Neural cell (in vitro differentiated cells): ENCODE measurements at regions not wholly inside any gene's neighbourhood (a gene's known extent, or its start where the extent isn't known, plus 50 kb on each side); places are given as distances from the start of the nearest gene placed in this dataset.

Source experiments
- H2AFZ ChIP-seq: fragments of 200-600, 300-800 bp; sonication (generic), shearing (Covaris generic); 2 replicates; pipeline ENCODE4 v1.6.0; 2014; ENCODE audit warnings: low read depth, mild to moderate bottlenecking, antibody characterized with exemption, low read length, moderate library complexity
- H3F3A ChIP-seq: fragments of 200-600 bp; shearing (Covaris generic); 2 replicates; pipeline ENCODE4 v1.6.1; 2016; ENCODE audit warnings: mild to moderate bottlenecking, moderate library complexity, mixed read lengths, antibody characterized with exemption, low read length; ENCODE audit not compliant: insufficient read depth, poor library complexity, severe bottlenecking
- H3K27ac ChIP-seq: fragments of 200-600, 300-800 bp; sonication (generic), shearing (Covaris generic); 2 replicates; pipeline ENCODE4 v1.5.1; 2014; ENCODE audit warnings: mild to moderate bottlenecking, low read length, moderate library complexity
- H3K27me3 ChIP-seq: fragments of 300-800, 200-600 bp; sonication (generic), shearing (Covaris generic); 2 replicates; pipeline ENCODE4 v1.6.0; 2014; ENCODE audit warnings: mild to moderate bottlenecking, low read depth, low read length, moderate library complexity; ENCODE audit not compliant: insufficient read depth
- H3K36me3 ChIP-seq: fragments of 300-800, 200-600 bp; sonication (generic), shearing (Covaris generic); 2 replicates; pipeline ENCODE4 v1.5.1; 2014; ENCODE audit warnings: mild to moderate bottlenecking, antibody characterized with exemption, low read length, moderate library complexity; ENCODE audit not compliant: insufficient read depth
- H3K4me2 ChIP-seq: fragments of 300-800, 200-600 bp; sonication (generic), shearing (Covaris generic); 2 replicates; pipeline ENCODE4 v1.6.0; 2014; ENCODE audit warnings: mild to moderate bottlenecking, low read length
- H3K4me3 ChIP-seq: fragments of 300-800, 200-600 bp; sonication (generic), shearing (Covaris generic); 2 replicates; pipeline ENCODE4 v1.5.1; 2014; ENCODE audit warnings: mild to moderate bottlenecking, low read length, moderate library complexity
- H3K79me2 ChIP-seq: fragments of 200-600 bp; shearing (Covaris generic); replicated peaks from 2 replicates; pipeline ENCODE4 v1.6.0; 2014; ENCODE audit warnings: mild to moderate bottlenecking, low read length, moderate library complexity; ENCODE audit not compliant: insufficient read depth
- H3K9ac ChIP-seq: fragments of 300-800, 200-600 bp; sonication (generic), shearing (Covaris generic); 2 replicates; pipeline ENCODE4 v1.6.1; 2016; ENCODE audit warnings: mild to moderate bottlenecking, low read length, mixed read lengths
- H3K9me2 ChIP-seq: fragments of 200-600 bp; shearing (Covaris generic); 2 replicates; pipeline ENCODE4 v1.6.1; 2016; ENCODE audit warnings: mild to moderate bottlenecking, low read length, mixed read lengths; ENCODE audit not compliant: insufficient read depth
- H3K9me3 ChIP-seq: fragments of 200-600, 300-800 bp; sonication (generic), shearing (Covaris generic); 2 replicates; pipeline ENCODE4 v1.6.1; 2016; ENCODE audit warnings: mild to moderate bottlenecking, mixed run types, low read length, moderate library complexity, mixed read lengths
- H4K20me1 ChIP-seq: fragments of 200-600 bp; shearing (Covaris generic); 2 replicates; pipeline ENCODE4 v1.6.1; 2016; ENCODE audit warnings: mild to moderate bottlenecking, mixed run types; ENCODE audit not compliant: insufficient read depth
- EP300 ChIP-seq: fragments of 450-650 bp; conservative IDR thresholded peaks from 2 replicates; pipeline ENCODE4 v1.6.1; 2014; ENCODE audit warnings: antibody characterized with exemption, mild to moderate bottlenecking, moderate library complexity; ENCODE audit not compliant: poor library complexity, severe bottlenecking
- EZH2 ChIP-seq: fragments of 200-600, 300-800 bp; shearing (Covaris generic), sonication (generic); IDR thresholded peaks from 2 replicates; pipeline ENCODE4 v1.6.1; 2014; ENCODE audit warnings: antibody characterized with exemption, low read length, borderline replicate concordance, mild to moderate bottlenecking; ENCODE audit not compliant: insufficient read depth, poor library complexity, severe bottlenecking
- MXI1 ChIP-seq: fragments of 450-650 bp; conservative IDR thresholded peaks from 2 replicates; pipeline ENCODE4 v1.6.1; 2014; ENCODE audit warnings: antibody characterized with exemption, mild to moderate bottlenecking; ENCODE audit not compliant: poor library complexity, severe bottlenecking
- POLR2AphosphoS5 ChIP-seq: IDR thresholded peaks from 2 replicates; pipeline ENCODE4 v1.6.1; 2012
- RAD21 ChIP-seq: fragments of 450-650 bp; conservative IDR thresholded peaks from 2 replicates; pipeline ENCODE4 v1.6.1; 2014; ENCODE audit warnings: antibody characterized with exemption, mild to moderate bottlenecking, moderate library complexity
- SMC3 ChIP-seq: fragments of 450-650 bp; conservative IDR thresholded peaks from 2 replicates; pipeline ENCODE4 v1.6.1; 2014; ENCODE audit warnings: antibody characterized with exemption, mild to moderate bottlenecking, moderate library complexity; ENCODE audit not compliant: poor library complexity
- TAF1 ChIP-seq: IDR thresholded peaks from 2 replicates; pipeline ENCODE4 v1.6.1; 2012; ENCODE audit warnings: low read depth
- TF ChIP-seq, protein P1 (sequence below): IDR thresholded peaks from 2 replicates; pipeline ENCODE4 v1.6.1; 2012; ENCODE audit warnings: borderline replicate concordance
- TF ChIP-seq, protein P2 (sequence below): fragments of 450-650 bp; IDR thresholded peaks from 2 replicates; pipeline ENCODE4 v1.5.1; 2014; ENCODE audit warnings: antibody characterized with exemption, mild to moderate bottlenecking, moderate library complexity; ENCODE audit not compliant: poor library complexity, severe bottlenecking

DNA sequence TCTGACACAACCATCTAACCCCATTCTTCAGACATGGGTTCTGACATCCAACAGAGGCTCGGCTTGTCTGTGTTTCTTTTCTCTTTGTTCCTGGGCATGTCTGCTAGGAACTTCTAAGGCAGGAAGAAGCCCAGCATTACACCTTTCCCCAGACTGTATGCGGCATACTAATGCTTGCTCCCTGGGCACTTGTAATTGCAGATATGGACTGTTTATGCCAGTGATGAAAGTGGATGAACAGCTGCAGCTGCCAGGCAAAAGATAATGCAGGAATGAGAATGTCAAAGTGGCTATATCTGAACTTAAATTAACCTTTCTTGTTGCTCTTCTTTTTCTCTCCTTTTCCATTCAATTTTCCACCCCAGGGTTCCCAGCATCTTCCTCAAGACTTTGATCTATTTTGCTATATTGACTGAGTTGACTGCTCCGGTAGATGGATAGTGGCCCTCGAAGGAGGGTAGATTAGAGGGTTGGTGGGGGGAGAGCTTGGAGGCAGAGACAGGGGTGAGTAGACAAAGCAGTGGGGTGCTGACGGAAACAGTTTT, 344.4 kb downstream of the MAN2A1 start:
- Histone ChIP-seq H3K27ac (no peak overlapping the region), H3K9ac (no peak overlapping the region), H3K36me3 (no peaks in the 10 kb centered on the region), H4K20me1 (no peaks in the 10 kb centered on the region), H3K4me3 (no peak overlapping the region), H3K4me2 (no peak overlapping the region), H3K27me3 (no peaks in the 10 kb centered on the region), H2AFZ (no peak overlapping the region), H3K9me3 (no peaks in the 10 kb centered on the region), H3K9me2 (no peaks in the 10 kb centered on the region), H3K79me2 (no peaks in the 10 kb centered on the region), H3F3A (no peaks in the 10 kb centered on the region)
- TF ChIP-seq SMC3 (no peak), TAF1 (no peak), EP300 (no peak), EZH2 (no peak), RAD21 (no peak), POLR2AphosphoS5 (no peak), MXI1 (no peak)
- TF ChIP-seq, protein P1, sequence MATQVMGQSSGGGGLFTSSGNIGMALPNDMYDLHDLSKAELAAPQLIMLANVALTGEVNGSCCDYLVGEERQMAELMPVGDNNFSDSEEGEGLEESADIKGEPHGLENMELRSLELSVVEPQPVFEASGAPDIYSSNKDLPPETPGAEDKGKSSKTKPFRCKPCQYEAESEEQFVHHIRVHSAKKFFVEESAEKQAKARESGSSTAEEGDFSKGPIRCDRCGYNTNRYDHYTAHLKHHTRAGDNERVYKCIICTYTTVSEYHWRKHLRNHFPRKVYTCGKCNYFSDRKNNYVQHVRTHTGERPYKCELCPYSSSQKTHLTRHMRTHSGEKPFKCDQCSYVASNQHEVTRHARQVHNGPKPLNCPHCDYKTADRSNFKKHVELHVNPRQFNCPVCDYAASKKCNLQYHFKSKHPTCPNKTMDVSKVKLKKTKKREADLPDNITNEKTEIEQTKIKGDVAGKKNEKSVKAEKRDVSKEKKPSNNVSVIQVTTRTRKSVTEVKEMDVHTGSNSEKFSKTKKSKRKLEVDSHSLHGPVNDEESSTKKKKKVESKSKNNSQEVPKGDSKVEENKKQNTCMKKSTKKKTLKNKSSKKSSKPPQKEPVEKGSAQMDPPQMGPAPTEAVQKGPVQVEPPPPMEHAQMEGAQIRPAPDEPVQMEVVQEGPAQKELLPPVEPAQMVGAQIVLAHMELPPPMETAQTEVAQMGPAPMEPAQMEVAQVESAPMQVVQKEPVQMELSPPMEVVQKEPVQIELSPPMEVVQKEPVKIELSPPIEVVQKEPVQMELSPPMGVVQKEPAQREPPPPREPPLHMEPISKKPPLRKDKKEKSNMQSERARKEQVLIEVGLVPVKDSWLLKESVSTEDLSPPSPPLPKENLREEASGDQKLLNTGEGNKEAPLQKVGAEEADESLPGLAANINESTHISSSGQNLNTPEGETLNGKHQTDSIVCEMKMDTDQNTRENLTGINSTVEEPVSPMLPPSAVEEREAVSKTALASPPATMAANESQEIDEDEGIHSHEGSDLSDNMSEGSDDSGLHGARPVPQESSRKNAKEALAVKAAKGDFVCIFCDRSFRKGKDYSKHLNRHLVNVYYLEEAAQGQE = no peak
- TF ChIP-seq, protein P2, sequence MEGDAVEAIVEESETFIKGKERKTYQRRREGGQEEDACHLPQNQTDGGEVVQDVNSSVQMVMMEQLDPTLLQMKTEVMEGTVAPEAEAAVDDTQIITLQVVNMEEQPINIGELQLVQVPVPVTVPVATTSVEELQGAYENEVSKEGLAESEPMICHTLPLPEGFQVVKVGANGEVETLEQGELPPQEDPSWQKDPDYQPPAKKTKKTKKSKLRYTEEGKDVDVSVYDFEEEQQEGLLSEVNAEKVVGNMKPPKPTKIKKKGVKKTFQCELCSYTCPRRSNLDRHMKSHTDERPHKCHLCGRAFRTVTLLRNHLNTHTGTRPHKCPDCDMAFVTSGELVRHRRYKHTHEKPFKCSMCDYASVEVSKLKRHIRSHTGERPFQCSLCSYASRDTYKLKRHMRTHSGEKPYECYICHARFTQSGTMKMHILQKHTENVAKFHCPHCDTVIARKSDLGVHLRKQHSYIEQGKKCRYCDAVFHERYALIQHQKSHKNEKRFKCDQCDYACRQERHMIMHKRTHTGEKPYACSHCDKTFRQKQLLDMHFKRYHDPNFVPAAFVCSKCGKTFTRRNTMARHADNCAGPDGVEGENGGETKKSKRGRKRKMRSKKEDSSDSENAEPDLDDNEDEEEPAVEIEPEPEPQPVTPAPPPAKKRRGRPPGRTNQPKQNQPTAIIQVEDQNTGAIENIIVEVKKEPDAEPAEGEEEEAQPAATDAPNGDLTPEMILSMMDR = no peak

GRCh38 chr5:110038297-110038997, 348.7 kb downstream of the MAN2A1 start:
- H3K27me3 ChIP-seq = no peaks in the 10 kb centered on the region
- no peaks in the 10 kb centered on the region for H3K9me3 ChIP-seq
- no peak overlapping the region for H3K9ac ChIP-seq
- H3K27ac ChIP-seq = no peak overlapping the region
- TF ChIP-seq MXI1 (no peak), TAF1 (no peak), SMC3 (no peak), POLR2AphosphoS5 (no peak), EZH2 (no peak), RAD21 (no peak), EP300 (no peak)
- TF ChIP-seq, protein P1 = no peak
- TF ChIP-seq, protein P2 = no peak
- no peaks in the 10 kb centered on the region for H3F3A ChIP-seq
- no peak overlapping the region for H2AFZ ChIP-seq
- no peaks in the 10 kb centered on the region for H3K9me2 ChIP-seq
- H4K20me1 ChIP-seq = no peaks in the 10 kb centered on the region
- H3K36me3 ChIP-seq = no peaks in the 10 kb centered on the region
- no peak overlapping the region for H3K4me3 ChIP-seq
- H3K4me2 ChIP-seq = no peak overlapping the region
- H3K79me2 ChIP-seq = no peaks in the 10 kb centered on the region
